GM12878 (cell line): ENCODE measurements at regions not wholly inside any gene's neighbourhood (a gene's known extent, or its start where the extent isn't known, plus 50 kb on each side); places are given as distances from the start of the nearest gene placed in this dataset.

ENCODE experiments used
- ATF2 ChIP-seq: IDR thresholded peaks from 2 replicates; pipeline ENCODE4 v1.6.1; 2012; ENCODE audit warnings: low read length, inconsistent platforms
- CBX5 ChIP-seq: sonication (generic); IDR thresholded peaks from 2 replicates; pipeline ENCODE4 v1.6.1; 2016; ENCODE audit warnings: low read depth, moderate library complexity, mild to moderate bottlenecking, inconsistent platforms
- CREB1 ChIP-seq: IDR thresholded peaks from 2 replicates; pipeline ENCODE4 v1.6.1; 2012; ENCODE audit warnings: low read depth, mild to moderate bottlenecking, inconsistent platforms
- CTCF ChIP-seq, 3 experiments: IDR thresholded peaks in 2 of 3; conservative IDR thresholded peaks in 1 of 3; 2 replicates each; pipeline ENCODE4 v1.5.1; 2011; ENCODE audit warnings: low read depth in 3 of 3, low read length in 3 of 3, mild to moderate bottlenecking in 3 of 3, control low read depth in 2 of 3, moderate library complexity in 2 of 3, inconsistent platforms in 1 of 3, mixed read lengths in 1 of 3; ENCODE audit not compliant: control insufficient read depth in 2 of 3, insufficient read depth in 1 of 3; ENCODE audit errors: extremely low read depth in 1 of 3
- EP300 ChIP-seq, 2 experiments: fragments of 150-350 bp in 1 of 2; IDR thresholded peaks; 2 replicates each; pipeline ENCODE4 v1.6.1; 2011 to 2012; ENCODE audit warnings: low read depth in 2 of 2, low read length in 2 of 2, borderline replicate concordance in 1 of 2, improper control_type of control experiment in 1 of 2, inconsistent platforms in 1 of 2; ENCODE audit not compliant: control insufficient read depth in 1 of 2
- IRF5 ChIP-seq: fragments of 450-650 bp; IDR thresholded peaks from 2 replicates; pipeline ENCODE4 v1.6.1; 2017; ENCODE audit warnings: borderline replicate concordance
- NFYB ChIP-seq: IDR thresholded peaks from 2 replicates; pipeline ENCODE4 v1.6.1; 2011; ENCODE audit warnings: low read depth, mild to moderate bottlenecking, low read length, improper control_type of control experiment, moderate library complexity; ENCODE audit not compliant: insufficient read depth
- NR2C2 ChIP-seq: IDR thresholded peaks from 2 replicates; pipeline ENCODE4 v1.6.1; 2011; ENCODE audit warnings: borderline replicate concordance, low read depth; ENCODE audit not compliant: control insufficient read depth, insufficient read length
- POLR2A ChIP-seq: IDR thresholded peaks from 2 replicates; pipeline ENCODE4 v1.6.1; 2011; ENCODE audit warnings: low read depth, mild to moderate bottlenecking, low read length
- RBBP5 ChIP-seq: fragments of 200-600 bp; sonication (generic); conservative IDR thresholded peaks from 2 replicates; pipeline ENCODE4 v1.6.1; 2016
- SMAD1 ChIP-seq: fragments of 450-650 bp; IDR thresholded peaks from 2 replicates; pipeline ENCODE4 v1.6.1; 2018; ENCODE audit warnings: mild to moderate bottlenecking, low read depth; ENCODE audit not compliant: partially characterized antibody
- SP1 ChIP-seq: IDR thresholded peaks from one replicate; pipeline ENCODE4 v1.6.1; 2011; ENCODE audit warnings: low read depth, low read length
- TCF12 ChIP-seq: IDR thresholded peaks from 2 replicates; pipeline ENCODE4 v1.6.1; 2011; ENCODE audit warnings: low read depth, mild to moderate bottlenecking, low read length
- ZNF687 ChIP-seq: fragments of 450-650 bp; IDR thresholded peaks from 2 replicates; pipeline ENCODE4 v1.6.1; 2017; ENCODE audit warnings: mild to moderate bottlenecking, moderate library complexity

GRCh38 chr9:99635032-99635431 lies 186.7 kb upstream of the NR4A3 start:
- TF ChIP-seq RBBP5 (no peak), CTCF (IDR thresholded peaks at IDR 0.05 in 2 of 3, conservative IDR thresholded peaks at IDR 0.05 in 1 of 3; ENCODE audit: control insufficient read depth in 2 of 3, extremely low read depth in 1 of 3, insufficient read depth in 1 of 3, low read depth in 3 of 3, low read length in 3 of 3) (no peak), NFYB (no peak), ATF2 (no peak), POLR2A (no peak), EP300 (IDR thresholded peaks at IDR 0.05; ENCODE audit: borderline replicate concordance in 1 of 2, control insufficient read depth in 1 of 2, low read depth in 2 of 2, low read length in 2 of 2) (no peak), NR2C2 (no peak), CBX5 (no peak), TCF12 (no peak), SMAD1 (no peak), ZNF687 (no peak), IRF5 (no peak), SP1 (no peak), CREB1 (no peak)
